LNCaP clone FGC (cell line): ENCODE measurements at regions not wholly inside any gene's neighbourhood (a gene's known extent, or its start where the extent isn't known, plus 50 kb on each side); places are given as distances from the start of the nearest gene placed in this dataset.

Source experiments
- DNase-seq: peaks from one replicate; pipeline ENCODE4 v3.0.0-alpha.2; 2011; ENCODE audit warnings: low read depth
- H3K4me3 ChIP-seq: 2 replicates; pipeline ENCODE4 v1.5.1; 2011; ENCODE audit warnings: mild to moderate bottlenecking, low read depth, low read length, control low read depth
- TF ChIP-seq, protein P1 (sequence below): IDR thresholded peaks from 2 replicates; pipeline ENCODE4 v1.5.1; 2012; ENCODE audit warnings: mild to moderate bottlenecking; ENCODE audit not compliant: control insufficient read depth, insufficient read depth; ENCODE audit errors: extremely low read depth

DNA sequence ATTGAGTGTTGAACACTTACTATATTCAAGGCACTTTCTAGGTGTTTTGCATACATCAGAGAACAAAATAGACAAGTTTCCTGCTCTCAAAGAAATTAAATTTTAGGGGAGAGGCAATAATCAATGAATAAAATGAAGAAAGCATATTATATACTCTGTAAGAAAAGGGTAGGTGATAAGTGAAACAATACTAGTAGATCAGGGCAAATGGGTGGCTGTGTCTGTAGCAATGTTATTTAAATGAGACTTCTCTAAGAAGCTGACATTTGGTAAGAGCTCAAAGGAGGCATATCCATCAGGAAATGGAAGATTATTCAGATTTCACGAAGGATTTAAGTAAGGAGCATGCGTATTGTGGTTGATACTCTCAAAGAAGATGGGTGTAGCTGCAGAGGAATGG is 1291.6 kb downstream of the NSUN3 start:
- no peak for DNase-seq
- TF ChIP-seq, protein P1, sequence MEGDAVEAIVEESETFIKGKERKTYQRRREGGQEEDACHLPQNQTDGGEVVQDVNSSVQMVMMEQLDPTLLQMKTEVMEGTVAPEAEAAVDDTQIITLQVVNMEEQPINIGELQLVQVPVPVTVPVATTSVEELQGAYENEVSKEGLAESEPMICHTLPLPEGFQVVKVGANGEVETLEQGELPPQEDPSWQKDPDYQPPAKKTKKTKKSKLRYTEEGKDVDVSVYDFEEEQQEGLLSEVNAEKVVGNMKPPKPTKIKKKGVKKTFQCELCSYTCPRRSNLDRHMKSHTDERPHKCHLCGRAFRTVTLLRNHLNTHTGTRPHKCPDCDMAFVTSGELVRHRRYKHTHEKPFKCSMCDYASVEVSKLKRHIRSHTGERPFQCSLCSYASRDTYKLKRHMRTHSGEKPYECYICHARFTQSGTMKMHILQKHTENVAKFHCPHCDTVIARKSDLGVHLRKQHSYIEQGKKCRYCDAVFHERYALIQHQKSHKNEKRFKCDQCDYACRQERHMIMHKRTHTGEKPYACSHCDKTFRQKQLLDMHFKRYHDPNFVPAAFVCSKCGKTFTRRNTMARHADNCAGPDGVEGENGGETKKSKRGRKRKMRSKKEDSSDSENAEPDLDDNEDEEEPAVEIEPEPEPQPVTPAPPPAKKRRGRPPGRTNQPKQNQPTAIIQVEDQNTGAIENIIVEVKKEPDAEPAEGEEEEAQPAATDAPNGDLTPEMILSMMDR: no peak
- H3K4me3 ChIP-seq: no peak overlapping the region

GRCh38 chr3:95356764-95357501 is 1294.1 kb downstream of the NSUN3 start:
- no peak for DNase-seq
- H3K4me3 ChIP-seq: no peak overlapping the region
- TF ChIP-seq, protein P1: no peak

DNA sequence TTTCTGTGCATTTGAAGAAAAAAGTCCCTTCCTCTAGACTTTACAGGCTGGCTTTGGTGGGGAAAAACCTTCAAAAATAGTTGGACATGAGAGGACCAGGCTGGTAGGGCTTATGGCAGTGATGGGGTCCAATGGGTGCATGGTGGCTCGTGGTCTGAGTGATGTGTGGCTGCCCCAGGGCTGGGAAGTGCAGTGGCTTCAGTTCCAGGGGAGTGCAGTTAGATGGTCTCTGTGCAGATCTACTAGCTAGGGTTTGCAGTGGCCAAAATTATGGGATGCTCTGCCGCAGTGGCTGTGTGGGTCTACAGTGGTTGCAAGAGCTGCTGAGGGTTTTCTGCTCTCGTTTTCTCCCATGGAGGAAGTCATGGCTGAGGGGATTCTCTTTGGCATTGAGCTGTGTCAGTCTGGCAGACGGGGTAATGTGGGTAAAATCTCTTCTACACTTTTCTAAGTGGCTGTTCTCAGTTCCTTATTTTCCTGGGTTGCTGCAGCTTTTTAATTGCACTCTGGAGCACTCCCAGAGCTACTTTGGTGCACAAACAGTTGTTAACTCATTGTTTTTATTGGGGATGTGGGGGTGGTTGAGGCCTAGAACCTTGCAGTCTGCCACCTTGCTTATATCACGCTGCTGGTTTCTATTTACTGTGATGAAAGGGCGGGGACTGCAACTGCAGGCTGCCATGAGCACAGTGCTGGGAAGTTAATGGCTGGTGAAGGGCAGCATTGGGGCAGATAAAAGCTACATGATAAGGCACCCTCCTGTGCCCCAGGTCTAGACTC is 1324.6 kb downstream of the NSUN3 start:
- DNase-seq: no peak
- H3K4me3 ChIP-seq: no peak overlapping the region
- TF ChIP-seq, protein P1: no peak

- H3K4me3 ChIP-seq: no peak overlapping the region
- DNase-seq: no peak
- TF ChIP-seq, protein P1: no peak
Measured at GRCh38 chr3:95389725-95390313, 1327.0 kb downstream of the NSUN3 start.

GRCh38 chr3:95394286-95394685 is 1331.4 kb downstream of the NSUN3 start:
- DNase-seq: no peak
- TF ChIP-seq, protein P1: no peak
- no peak overlapping the region for H3K4me3 ChIP-seq

DNA sequence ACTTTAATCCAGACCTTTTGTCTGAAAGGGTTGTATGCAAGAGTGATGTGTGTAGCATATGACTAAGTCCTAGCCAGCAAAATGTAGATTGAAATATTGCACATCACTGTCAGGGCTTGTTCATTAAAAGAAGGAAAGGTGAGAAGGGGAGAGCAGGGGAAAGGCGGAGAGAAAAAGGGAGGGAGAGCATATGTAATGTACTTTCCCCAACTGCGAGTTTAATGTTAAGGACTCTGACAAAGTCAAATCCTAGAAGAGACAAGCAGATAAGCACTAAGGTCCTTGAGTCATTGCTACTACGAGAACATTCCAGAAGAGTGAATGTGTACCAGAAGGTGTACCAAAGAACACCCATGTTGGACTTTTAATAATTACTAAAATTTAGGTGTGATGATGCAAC is 1336.7 kb downstream of the NSUN3 start:
- no peak for DNase-seq
- TF ChIP-seq, protein P1: no peak
- no peak overlapping the region for H3K4me3 ChIP-seq
